ENCODE measurements at regions not wholly inside any gene's neighbourhood (a gene's known extent, or its start where the extent isn't known, plus 50 kb on each side); places are given as distances from the start of the nearest gene placed in this dataset.

DNA sequence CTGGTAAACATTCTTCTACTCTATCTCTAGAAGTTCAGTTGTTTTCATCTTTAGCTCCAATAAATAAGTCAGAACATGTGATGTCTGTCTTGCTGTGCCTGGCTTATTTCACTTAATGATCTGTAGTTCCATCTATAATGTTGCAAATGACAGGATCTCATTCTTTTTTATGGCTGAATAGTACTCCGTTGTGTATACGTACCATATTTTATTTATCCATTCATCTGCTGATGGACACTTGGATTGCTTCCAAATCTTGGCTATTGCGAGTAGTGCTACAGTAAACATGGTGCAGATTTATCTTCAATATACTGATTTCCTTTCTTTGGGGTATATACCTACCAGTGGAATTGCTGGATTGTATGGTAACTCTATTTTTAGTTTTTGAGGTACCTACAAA, 124.4 kb downstream of the ZNF33B start:
- TF ChIP-seq, protein P1, sequence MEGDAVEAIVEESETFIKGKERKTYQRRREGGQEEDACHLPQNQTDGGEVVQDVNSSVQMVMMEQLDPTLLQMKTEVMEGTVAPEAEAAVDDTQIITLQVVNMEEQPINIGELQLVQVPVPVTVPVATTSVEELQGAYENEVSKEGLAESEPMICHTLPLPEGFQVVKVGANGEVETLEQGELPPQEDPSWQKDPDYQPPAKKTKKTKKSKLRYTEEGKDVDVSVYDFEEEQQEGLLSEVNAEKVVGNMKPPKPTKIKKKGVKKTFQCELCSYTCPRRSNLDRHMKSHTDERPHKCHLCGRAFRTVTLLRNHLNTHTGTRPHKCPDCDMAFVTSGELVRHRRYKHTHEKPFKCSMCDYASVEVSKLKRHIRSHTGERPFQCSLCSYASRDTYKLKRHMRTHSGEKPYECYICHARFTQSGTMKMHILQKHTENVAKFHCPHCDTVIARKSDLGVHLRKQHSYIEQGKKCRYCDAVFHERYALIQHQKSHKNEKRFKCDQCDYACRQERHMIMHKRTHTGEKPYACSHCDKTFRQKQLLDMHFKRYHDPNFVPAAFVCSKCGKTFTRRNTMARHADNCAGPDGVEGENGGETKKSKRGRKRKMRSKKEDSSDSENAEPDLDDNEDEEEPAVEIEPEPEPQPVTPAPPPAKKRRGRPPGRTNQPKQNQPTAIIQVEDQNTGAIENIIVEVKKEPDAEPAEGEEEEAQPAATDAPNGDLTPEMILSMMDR (conservative IDR thresholded peaks at IDR 0.05) = no peak
- no peak for TF ChIP-seq EZH2 (IDR thresholded peaks at IDR 0.05; ENCODE audit: low read depth)

All from PC-9 (cell line).